ENCODE measurements at regions not wholly inside any gene's neighbourhood (a gene's known extent, or its start where the extent isn't known, plus 50 kb on each side); places are given as distances from the start of the nearest gene placed in this dataset.
A peak's percentile ranks its signal among the peaks of the same experiment; 100 is the strongest.

- DNase-seq: no peak
Observed at GRCh38 chr7:110076194-110076593, 1014.7 kb upstream of the LRRN3 start.

DNA sequence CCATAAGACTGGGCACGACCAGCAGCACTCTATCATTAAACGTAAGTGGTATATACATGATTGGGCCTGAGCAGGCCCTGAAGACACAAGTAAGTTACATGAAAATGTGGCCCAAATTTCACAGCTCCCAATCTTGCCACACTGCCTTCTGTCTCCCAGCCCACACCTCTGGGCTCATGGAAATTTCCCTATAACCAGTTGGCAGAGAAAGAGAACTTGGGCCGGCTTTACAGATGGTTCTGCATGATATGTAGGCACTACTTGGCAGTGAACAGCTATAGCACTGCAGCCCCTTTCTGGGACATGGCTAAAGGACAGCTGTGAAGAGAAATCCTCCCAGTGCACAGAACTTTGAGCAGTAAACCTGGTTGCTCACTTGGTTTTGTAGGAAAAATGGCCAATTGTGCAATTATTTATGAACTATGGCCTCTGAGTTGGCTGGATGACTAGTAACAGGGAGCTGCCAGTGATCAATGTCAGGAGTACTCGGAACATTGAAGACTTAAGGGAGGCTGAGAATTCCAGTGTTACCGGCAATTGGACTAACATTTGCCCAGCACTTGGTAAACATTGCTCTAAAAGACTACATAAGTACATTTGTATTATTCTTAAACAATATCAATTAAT lies 1006.6 kb upstream of the LRRN3 start:
- no peak for DNase-seq

DNA sequence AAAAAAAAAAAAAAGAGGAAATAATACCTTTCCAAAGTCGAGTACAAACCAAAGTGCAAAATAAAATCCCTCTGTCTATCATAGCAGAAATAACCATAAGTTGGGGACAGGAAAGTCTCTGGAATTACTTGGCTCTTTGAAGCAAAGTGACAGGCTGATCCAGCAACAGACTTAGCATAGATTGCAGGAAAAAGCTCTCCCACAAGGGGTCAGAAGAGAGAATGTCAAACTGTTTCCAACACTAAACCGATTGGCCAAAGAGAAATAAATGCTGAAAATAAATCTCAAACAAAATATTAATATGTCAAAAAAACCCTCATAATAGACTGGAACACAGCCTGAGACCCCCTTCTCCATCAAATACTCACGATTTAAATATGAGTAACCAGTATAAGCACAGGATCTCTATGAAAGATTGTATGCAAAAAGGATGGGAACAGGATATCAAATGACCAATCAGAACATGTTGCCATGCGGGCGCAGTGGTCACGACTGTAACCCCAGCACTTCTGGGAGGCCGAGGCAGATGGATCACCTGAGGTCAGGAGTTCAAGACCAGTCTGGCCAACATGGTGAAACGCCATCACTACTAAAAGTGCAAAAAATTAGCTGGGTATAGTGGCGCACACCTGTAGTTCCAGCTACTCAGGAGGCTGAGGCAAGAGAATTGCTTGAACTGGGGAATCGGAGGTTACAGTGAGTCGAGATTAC lies 1000.7 kb upstream of the LRRN3 start:
- peak; percentile 12 to 13 for DNase-seq

GRCh38 chr7:110095372-110096052 lies 995.4 kb upstream of the LRRN3 start:
- no peak for DNase-seq

DNA sequence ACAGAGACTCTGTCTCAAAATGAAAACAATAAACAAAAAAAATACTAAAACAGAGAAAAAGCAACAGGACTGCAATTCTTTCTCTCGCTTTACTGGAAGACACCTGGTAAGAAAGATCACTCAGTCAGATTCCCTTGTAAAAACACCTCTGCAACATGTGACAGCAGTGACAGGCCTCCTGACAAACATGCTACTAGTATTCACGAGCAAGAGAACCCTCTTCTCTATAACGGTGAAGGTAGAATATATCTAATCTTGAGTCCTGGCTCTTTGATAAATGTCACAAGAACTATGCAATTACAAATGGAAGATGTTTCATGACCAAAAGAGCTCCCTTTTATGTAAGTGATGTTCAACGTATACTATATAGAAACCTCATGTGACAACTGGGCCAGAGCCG lies 986.7 kb upstream of the LRRN3 start:
- no peak for DNase-seq

DNA sequence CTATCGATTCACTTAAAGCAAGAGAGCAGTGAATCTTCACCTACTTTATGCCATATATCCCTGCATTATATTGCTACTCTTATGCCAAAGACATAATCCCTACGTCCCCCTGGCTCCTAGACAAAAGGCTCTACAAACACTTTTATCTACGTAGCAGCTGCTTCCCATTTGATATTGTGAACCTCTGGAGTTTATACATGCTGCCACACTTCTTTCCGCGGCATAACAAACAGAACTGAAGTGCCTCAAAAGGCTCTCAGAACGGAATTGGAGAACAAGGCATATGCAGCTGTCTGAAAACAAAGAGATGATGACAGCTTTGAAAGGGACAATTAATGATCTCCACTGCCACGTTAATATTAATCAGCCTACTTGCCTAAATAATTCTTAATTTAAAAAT lies 985.6 kb upstream of the LRRN3 start:
- no peak for DNase-seq

GRCh38 chr7:110105840-110106239 lies 985.1 kb upstream of the LRRN3 start:
- DNase-seq: no peak

DNA sequence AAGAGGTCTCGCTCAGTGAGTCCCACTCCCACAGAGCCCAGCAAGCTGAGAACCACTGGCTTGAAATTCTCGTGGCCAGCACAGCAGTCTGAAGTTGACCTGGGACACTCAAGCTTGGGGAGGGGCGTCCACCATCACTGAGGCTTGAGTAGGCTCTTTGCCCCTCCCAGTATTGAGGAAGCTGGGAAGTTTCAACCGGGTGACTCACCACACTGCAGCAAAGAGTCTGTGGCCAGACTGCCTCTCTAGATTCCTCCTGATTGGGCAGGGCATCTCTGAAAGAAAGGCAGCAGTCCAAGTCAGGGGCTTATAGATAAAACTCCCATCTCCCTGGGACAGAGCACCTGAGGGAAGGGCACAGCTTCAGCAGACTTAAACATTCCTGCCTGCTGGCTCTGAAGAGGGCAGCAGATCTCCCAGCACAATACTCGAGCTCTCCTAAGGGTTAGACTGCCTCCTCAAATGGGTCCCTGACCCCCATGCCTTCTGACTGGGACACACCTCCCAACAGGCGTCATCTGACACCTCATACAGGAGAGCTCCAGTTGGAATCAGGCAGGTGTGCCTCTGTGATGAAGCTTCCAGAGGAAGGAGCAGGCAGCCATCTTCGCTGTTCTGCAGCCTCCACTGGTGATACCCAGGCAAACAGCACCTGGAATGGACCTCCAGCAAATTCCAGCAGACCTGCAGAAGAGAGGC lies 970.9 kb upstream of the LRRN3 start:
- no peak for DNase-seq

DNA sequence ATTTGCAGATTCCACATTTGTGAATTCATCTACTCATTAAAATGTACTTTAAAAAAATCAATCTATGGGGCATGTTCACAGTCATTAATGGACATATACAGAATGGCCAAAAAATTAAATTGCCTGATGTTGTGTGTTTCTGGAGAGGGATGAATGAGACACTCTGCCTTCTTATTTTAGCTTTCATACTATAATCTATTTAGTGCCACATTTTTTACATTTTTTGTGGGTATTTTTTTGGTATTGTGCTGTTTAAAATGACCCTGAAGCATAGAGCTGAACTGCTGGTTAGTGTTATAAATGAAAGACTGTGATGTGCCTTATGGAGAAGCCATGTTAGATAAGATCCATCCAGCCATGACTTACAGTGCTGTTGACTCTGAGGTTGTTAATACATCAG lies 961.8 kb upstream of the LRRN3 start:
- no peak for DNase-seq

DNA sequence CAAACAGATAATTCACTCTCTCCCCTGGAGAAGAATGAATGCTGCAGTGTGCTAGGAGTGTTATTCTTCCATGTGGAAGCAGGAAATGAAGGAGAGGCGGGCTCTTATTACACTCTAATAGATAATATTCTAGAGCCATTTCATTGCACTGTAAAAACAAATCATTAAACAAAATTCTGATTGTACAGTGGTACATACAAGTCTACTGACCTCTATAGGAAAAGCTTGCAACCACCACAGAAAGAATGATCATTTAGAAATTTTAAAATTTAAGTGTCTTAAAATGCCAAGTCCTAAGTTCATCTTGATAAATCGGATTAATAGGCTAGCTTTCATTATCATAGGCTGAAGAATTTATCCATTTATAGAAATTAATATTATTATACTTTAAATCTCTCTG lies 960.3 kb upstream of the LRRN3 start:
- DNase-seq: no peak

GRCh38 chr7:110131344-110131743 lies 959.6 kb upstream of the LRRN3 start:
- DNase-seq: no peak

- no peak for DNase-seq
Observed at GRCh38 chr7:110139056-110139455, 951.9 kb upstream of the LRRN3 start.

DNA sequence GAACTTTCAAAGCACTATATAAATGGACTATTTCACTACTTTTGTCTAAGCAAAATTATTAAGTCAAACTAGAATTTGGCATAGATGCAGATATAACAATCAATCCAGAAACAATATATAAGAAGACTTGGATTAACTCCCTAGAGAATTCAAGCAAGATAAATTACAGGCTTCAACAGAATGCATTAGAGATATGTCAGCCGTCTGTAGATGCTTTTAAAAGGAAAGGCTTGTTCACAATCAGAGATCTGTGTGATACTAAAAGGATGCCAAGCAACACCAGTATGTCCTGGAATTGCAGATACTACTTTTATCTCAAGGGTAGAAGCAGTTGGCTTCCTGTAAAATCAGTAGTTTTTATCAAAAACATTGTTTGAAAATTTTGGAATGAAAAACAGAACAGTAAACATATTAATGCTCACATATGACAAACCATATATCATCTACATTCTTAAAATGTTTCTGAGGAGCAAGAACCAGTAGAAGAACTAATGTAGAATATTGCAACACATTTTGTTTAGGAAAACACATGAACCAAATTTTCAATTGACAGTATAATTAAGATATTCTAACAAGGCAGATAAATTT lies 947.9 kb upstream of the LRRN3 start:
- DNase-seq: no peak

- DNase-seq: no peak
Observed at GRCh38 chr7:110144599-110144998, 946.3 kb upstream of the LRRN3 start.

DNA sequence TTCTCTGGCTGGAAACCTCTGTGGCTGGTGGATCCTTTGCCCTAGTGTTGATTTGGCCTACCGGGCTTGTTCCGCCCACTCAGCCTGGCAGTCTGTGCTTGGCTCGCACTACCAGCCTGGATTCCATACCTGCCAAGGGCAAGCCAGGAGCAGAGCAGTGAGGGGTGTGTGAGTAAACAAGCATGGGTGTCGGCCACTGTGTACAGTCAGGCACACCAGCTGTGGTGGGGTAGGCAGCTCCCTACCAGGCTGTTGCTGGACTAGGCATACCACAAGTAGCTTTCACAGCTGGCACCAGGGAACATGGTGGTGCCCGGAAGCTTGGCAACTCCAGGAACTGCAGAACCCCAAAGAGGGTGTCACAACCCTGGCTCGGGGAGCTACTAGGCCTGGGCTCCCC lies 942.9 kb upstream of the LRRN3 start:
- no peak for DNase-seq

DNA sequence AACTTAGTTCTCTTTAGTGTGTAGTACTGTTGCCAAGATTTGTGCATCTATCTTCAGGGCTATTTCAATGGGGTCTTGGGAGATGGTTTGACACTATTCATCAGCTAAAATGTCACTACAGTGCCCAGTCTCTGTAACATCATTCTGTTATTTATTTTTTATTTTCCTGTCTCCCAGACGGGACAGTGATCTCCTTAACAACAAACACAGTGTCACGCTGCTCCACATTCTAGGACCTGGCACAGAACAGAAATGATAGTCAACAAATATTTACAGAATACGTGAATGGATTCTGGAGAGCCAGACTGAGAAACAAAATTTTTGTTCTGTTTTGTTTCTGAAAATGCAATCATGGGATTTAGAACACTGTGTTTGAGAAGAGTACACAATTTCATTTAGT lies 937.7 kb upstream of the LRRN3 start:
- no peak for DNase-seq

- no peak for DNase-seq
Observed at GRCh38 chr7:110156511-110156910, 934.4 kb upstream of the LRRN3 start.

DNA sequence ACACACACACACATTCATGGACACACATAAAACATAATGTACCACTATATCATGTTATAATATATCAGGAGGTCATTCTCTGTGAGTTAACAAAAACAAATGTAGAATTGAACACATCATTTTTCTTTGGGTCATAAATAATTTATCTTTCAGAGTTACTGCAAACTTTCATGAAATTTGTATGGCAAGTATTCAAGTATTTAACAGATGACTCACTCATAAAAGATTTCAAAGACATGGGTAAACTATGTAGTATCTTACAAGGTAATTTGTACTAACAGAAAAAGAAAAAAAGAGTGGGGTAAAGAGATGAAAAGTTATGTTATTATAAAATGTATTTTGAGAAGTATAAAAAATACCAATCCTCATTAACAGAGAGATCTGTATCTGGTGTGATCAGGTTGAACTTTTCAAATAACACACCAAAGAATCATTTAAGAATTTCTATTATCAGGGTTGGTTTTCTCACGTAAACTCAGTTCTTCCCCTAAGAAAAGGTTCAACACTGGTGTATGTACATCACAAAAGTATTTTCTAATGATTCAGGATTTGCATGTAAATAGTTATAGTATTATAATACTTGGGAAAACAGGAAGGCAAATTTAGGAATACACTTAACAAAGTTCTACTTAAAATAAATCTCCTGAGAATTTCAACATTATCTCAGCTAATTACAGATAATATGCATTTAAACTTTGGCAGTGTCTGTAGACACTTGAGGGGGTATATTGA lies 933.1 kb upstream of the LRRN3 start:
- no peak for DNase-seq

- DNase-seq: no peak
Observed at GRCh38 chr7:110168010-110168409, 922.9 kb upstream of the LRRN3 start.

GRCh38 chr7:110170841-110171240 lies 920.1 kb upstream of the LRRN3 start:
- no peak for DNase-seq

- DNase-seq: no peak
Observed at GRCh38 chr7:110177463-110177862, 913.5 kb upstream of the LRRN3 start.

DNA sequence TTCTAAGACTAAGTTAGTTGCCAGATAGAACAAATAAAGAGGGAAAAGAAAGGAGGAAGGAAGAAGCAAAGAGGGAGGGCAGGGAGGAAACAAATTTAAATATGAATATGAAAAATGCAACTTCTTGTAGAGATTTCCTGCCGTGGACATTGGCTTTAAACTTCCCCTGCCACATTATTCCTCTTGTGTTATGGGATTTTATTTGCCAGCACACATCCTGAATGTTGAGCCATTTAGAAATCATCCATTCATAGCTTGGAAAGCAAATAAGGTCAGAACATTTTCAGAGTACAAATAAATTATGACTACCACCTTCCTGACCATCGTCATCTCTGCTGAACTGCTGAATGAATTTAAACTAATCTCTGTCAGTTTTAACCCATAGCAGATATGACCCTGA lies 911.9 kb upstream of the LRRN3 start:
- DNase-seq: no peak

DNA sequence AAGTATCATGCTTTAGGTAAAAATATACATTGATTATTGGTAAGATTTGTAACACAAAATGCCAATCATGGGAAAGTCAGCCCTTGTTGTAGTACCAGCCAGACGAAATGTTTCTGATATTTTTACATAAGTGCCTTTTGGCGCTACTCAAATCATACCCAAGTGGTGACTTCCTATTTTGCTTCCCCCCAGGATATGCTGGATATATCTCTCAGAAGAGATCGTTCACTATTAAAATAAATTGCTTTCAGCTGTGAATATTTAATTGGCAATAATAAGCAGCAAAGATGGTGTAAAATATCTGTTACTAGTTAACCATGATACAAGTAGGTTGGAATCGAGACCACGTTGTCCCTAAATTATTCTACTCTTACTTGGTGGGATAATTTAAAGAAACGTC lies 909.2 kb upstream of the LRRN3 start:
- no peak for DNase-seq
